ENCODE measurements at regions not wholly inside any gene's neighbourhood (a gene's known extent, or its start where the extent isn't known, plus 50 kb on each side); places are given as distances from the start of the nearest gene placed in this dataset.
"Not testable (repeated sequence)": the region's sequence is repeated elsewhere in the genome, so short reads cannot be mapped to it uniquely, and the experiment has no call there.

GRCh38 chr6:147961481-147962141 lies 381.0 kb upstream of the SASH1 start:
- Histone ChIP-seq H3K4me1 (no peaks in the 10 kb centered on the region), H3K27ac (no peak overlapping the region), H3K4me3 (no peak overlapping the region), H3K36me3 (no peaks in the 10 kb centered on the region), H3K27me3 (no peaks in the 10 kb centered on the region), H3K9me3 (no peaks in the 10 kb centered on the region)
- TF ChIP-seq, protein P1, sequence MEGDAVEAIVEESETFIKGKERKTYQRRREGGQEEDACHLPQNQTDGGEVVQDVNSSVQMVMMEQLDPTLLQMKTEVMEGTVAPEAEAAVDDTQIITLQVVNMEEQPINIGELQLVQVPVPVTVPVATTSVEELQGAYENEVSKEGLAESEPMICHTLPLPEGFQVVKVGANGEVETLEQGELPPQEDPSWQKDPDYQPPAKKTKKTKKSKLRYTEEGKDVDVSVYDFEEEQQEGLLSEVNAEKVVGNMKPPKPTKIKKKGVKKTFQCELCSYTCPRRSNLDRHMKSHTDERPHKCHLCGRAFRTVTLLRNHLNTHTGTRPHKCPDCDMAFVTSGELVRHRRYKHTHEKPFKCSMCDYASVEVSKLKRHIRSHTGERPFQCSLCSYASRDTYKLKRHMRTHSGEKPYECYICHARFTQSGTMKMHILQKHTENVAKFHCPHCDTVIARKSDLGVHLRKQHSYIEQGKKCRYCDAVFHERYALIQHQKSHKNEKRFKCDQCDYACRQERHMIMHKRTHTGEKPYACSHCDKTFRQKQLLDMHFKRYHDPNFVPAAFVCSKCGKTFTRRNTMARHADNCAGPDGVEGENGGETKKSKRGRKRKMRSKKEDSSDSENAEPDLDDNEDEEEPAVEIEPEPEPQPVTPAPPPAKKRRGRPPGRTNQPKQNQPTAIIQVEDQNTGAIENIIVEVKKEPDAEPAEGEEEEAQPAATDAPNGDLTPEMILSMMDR (IDR thresholded peaks at IDR 0.05) = no peak
- no peak for DNase-seq (ENCODE audit: low spot score in 2 of 2)
- intact Hi-C loops (cut with DNase I) = no loop called here

DNA sequence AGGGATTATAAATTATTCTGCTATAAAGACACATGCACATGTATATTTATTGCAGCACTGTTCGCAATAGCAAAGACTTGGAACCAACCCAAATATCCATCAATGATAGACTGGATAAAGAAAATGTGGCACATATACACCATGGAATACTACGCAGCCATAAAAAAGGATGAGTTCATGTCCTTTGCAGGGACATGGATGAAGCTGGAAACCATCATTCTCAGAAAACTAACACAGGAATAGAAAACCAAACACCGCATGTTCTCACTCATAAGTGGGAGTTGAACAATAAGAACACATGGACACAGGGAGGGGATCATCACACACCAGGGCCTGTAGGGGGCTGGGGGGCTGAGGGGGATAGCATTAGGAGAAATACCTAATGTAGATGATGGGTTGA lies 377.2 kb upstream of the SASH1 start:
- intact Hi-C loops (cut with DNase I); H3K9me3 ChIP-seq; H3K4me3 ChIP-seq; H3K27me3 ChIP-seq; H3K27ac ChIP-seq; DNase-seq (ENCODE audit: low spot score in 2 of 2); H3K36me3 ChIP-seq; H3K4me1 ChIP-seq: not testable (repeated sequence)

DNA sequence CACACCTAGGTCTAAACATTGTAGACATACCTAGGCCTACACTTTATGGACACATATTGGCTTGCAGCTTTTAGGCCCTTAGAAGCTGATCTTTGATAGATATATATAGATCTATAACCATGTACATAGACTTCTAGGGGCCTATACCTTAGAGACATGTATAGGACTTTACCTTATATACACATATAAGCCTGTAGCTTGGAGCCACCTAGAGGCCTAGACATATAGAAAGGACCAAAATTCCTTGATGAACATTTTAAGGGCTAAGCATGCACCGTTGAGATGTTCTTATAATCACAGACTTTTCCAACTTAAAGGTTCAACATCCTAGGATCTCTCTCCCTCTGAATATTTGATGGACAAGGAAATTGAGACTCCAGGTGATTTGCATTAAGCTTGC lies 371.7 kb upstream of the SASH1 start:
- DNase-seq (ENCODE audit: low spot score in 2 of 2) = no peak
- H3K9me3 ChIP-seq = no peaks in the 10 kb centered on the region
- no peaks in the 10 kb centered on the region for H3K4me1 ChIP-seq
- no peak overlapping the region for H3K27ac ChIP-seq
- intact Hi-C loops (cut with DNase I) = no loop called here
- no peak overlapping the region for H3K4me3 ChIP-seq
- TF ChIP-seq, protein P1 (IDR thresholded peaks at IDR 0.05) = no peak
- H3K27me3 ChIP-seq = no peaks in the 10 kb centered on the region
- no peaks in the 10 kb centered on the region for H3K36me3 ChIP-seq

- TF ChIP-seq, protein P1 (IDR thresholded peaks at IDR 0.05) = no peak
- Histone ChIP-seq H3K27me3 (no peaks in the 10 kb centered on the region), H3K4me1 (no peaks in the 10 kb centered on the region), H3K4me3 (no peak overlapping the region), H3K36me3 (no peaks in the 10 kb centered on the region), H3K27ac (no peak overlapping the region), H3K9me3 (no peaks in the 10 kb centered on the region)
- intact Hi-C loops (cut with DNase I) = no loop called here
- no peak for DNase-seq (ENCODE audit: low spot score in 2 of 2)
Observed at GRCh38 chr6:147972448-147972847, 370.2 kb upstream of the SASH1 start.

- no peaks in the 10 kb centered on the region for H3K9me3 ChIP-seq
- H3K36me3 ChIP-seq = no peaks in the 10 kb centered on the region
- no peaks in the 10 kb centered on the region for H3K27me3 ChIP-seq
- no peak overlapping the region for H3K27ac ChIP-seq
- no peak for DNase-seq (ENCODE audit: low spot score in 2 of 2)
- no peak overlapping the region for H3K4me3 ChIP-seq
- H3K4me1 ChIP-seq = no peaks in the 10 kb centered on the region
- intact Hi-C loops (cut with DNase I) = no loop called here
- TF ChIP-seq, protein P1 (IDR thresholded peaks at IDR 0.05) = no peak
Observed at GRCh38 chr6:147973806-147974205, 368.8 kb upstream of the SASH1 start.

GRCh38 chr6:147974376-147974775 lies 368.3 kb upstream of the SASH1 start:
- Histone ChIP-seq H3K4me1 (no peaks in the 10 kb centered on the region), H3K9me3 (no peaks in the 10 kb centered on the region), H3K27me3 (no peaks in the 10 kb centered on the region), H3K27ac (no peak overlapping the region), H3K4me3 (no peak overlapping the region), H3K36me3 (no peaks in the 10 kb centered on the region)
- DNase-seq (ENCODE audit: low spot score in 2 of 2) = no peak
- intact Hi-C loops (cut with DNase I) = no loop called here
- TF ChIP-seq, protein P1 (IDR thresholded peaks at IDR 0.05) = no peak

All from ascending aorta (tissue), 2 donors.